ENCODE measurements at regions not wholly inside any gene's neighbourhood (a gene's known extent, or its start where the extent isn't known, plus 50 kb on each side); places are given as distances from the start of the nearest gene placed in this dataset.

DNA sequence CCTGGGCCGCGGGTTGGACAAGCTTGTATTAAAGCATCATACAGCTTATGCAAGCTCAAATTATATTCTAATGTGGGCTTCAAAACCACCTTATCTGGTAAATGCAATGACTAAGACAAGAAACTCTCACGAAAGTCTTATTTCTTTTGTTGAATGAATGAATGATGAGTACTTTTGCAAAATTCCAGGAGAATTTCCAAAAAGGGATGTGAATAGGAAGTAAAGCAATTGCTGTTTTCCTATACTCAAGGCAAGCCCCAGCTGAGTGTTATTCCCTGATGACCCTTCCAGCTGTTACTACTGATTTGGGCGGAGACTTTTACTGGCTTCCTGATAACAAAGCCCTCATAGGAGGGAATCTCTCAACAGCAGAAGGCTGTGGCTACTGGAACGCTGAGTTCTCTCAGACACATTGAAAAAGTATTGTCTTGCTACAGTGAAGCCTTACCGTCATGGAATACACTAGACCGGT lies 162.8 kb downstream of the SREK1 start:
- DNase-seq: no peak

DNA sequence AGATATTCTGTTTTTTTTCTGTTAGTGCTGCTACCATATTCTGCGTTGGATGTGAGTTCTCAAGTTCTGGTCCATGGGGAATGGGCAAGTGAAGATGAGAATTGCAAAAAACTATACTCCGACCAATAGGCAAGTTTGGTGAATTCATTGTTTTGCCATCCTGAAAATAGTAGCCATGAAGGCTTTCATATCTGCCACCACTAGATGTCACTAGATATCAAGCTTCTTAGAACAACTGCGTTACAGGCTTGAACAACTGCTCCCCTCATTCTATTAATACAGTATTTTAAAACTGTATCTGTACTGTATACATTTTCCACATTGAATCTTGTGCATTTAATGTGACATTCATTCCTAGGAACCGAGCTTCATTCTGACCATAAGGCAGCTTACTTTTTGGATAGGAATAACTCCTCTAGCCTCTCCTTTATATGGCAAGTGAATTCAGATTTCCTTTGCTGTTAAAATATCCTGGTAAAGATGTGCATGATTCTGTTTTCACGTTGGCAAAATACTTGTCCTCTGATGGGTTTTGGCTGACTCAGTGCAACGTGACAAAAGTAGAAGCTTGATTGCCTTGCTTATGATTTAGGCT lies 163.6 kb downstream of the SREK1 start:
- peak; percentile 56 for DNase-seq

DNA sequence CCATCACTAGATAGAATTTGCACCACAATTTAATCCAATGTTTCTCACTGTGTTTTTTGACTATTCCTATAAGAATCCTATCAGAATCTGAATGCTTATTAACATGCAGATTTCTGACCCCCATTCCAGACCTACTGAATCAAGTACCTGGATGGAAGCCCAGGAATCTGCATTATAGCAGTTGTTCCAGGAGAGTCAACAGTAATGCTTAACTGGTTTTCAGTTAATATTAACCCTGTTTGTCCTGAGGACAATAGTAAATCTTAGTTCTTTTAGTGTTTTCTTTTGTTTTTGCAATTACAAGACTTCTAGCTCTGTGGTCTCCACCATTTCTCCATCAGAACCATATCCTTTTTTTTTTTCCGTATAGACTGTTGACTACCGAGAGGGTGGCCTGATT lies 168.2 kb downstream of the SREK1 start:
- DNase-seq: no peak

DNA sequence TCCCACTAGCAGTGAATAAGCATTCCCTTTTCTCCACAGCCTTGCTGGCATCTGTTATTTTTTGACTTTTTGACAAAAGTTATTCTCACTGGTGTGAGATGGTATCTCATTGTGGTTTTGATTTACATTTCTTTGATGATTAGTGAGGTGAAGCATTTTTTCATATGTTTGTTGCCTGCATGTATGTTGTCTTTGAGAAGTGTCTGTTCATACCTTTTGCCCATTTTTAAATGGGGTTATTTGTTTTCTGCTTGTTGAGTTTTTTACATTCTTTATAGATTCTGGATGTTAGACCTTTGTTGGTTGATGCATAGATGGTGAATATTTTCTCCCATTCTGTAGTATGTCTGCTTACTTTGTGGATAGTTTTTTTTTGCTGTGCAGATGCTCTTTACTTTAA lies 171.7 kb downstream of the SREK1 start:
- no peak for DNase-seq

DNA sequence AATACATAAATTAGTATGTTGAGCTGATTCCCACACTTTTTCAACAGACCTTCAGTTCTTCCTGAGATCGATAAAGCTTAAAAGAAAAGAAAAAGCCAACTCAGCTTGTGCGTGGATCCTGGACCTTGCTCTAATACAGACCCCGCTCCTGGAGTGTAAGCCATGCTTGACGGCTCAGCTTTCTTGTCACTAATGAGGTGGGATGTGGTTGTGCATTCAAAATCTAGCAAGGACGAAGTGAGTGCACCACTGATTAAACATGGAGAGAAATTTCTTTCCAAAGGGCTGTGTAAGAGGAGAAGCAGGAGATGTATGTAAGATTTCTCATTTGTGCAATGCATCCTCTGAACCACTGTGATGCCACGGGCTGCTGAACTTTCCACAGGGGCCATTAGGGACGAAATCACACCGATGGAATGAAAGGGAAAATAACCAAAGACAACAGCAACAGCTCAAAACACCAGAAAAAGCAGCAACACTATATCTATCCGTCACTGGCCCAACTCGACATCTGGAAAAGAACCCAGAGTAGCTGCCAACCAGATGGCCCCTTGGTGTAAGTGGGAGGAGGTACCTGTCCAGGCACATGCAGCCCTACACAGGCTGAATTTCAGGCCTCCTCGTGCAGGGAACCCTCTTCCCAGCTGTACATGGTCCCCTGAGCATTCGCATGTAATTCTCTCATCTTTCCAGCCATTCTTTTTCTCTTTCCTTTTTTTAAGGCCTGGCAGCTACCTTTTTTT lies 178.9 kb downstream of the SREK1 start:
- no peak for DNase-seq

DNA sequence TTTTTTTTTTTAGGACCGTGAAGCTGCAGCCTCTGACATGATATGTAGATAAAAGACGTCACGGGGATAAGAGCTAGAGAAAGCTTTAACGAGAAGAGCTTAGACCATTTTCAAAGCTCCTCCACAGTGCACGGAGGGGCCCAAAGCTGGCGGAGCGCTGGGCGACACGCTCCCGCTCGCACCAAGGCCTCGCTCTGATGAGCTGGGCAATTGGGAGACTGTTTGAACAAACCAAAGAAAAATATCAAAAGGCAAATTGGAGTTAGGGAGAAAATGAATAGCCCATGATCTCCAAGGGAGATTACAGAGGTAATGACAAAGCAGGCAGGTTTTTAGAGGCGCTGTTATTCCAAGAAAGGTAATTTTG lies 179.4 kb downstream of the SREK1 start:
- DNase-seq: no peak

DNA sequence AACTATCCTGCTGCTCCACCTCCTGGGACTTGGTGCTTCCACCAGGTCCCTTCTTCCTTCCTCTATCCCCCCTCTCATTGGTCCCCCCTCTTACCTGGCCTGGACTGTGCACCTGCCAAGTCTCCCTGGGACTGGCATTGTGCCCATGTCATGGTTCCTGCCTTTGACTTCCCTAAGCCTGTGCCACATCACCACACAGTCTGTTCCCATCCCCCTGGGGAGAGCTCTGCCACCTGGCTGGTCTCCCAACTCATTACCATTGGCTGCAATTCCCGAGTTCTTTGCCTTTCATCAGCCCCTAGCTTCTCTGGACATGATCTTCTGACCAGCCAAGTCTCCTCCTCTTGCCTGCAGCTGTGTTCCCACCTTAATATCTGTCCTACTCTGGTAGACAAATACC lies 180.3 kb downstream of the SREK1 start:
- DNase-seq: no peak

DNA sequence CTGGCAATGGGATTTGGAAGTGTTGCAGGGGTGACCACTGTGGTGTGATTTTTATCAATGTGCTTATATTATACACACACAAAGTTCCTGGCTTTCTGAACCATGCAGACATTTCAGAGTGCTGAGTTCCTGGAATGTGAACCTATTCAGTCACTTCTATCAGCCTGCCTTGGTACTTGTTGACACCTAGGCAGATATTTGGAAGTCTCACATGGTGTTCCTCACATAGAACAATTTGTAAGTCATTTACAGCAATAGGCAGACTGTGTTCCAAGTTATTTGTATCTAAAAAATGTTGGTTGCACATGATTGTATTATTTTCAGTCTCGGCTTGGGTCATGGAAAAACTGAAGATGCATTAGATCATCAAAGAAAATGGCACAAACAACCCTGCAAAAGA lies 182.2 kb downstream of the SREK1 start:
- DNase-seq: no peak

DNA sequence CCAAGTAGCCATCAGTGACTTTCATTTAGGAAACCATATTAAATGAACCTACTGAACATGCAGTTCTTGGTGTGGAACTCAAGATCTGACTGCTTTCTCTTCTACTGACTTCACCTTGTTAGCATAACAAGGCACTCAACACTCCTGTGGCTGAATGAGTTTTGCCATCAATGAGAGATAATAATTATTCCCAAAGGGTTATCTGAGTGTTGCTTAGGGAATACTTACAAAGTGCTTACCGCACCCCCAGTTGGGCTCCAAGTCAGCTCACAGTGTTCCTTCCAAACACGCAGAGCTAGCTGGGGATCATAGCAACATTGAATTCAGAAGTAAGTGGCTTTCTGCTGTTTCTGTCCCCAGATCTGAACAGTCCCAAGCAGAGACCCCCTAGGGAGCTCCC lies 182.9 kb downstream of the SREK1 start:
- DNase-seq: no peak

DNA sequence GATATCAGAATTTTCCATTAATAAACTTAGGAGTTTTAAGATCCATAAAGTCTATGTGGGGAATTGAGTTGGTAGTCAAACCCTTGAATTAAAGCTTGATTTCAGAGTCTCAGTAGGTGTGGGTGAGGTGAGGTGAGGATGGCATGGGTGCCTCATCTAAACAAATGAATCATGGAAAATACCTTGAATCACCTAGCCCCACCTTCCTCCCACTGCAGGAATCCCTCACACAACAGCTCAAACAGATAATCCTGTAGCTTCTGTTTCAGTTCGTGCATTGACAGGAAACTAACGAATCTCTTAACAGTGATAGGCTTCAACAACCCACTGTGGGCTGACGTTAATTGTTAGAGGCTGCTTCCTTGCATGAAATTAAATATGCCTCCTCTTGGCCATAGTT lies 185.0 kb downstream of the SREK1 start:
- DNase-seq: no peak

DNA sequence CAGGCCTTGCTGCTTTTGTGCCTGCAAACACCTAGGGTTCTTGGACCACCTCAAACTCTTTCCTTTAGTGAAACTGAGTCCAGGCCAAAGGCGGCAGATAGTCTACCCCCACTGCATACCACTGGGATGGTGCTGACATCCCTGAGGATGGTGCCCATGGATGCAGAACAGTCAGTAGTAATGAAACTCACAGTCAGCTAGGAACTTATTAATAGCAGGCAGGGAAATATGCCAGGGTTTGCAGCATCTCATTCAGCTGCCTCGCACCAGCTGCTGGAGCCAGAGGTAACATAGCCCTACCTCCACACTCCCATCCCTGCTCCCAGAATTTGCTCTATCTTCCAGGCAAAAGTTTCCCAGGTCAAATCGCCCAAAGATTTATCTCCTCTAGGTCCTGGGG lies 189.1 kb downstream of the SREK1 start:
- DNase-seq: no peak

DNA sequence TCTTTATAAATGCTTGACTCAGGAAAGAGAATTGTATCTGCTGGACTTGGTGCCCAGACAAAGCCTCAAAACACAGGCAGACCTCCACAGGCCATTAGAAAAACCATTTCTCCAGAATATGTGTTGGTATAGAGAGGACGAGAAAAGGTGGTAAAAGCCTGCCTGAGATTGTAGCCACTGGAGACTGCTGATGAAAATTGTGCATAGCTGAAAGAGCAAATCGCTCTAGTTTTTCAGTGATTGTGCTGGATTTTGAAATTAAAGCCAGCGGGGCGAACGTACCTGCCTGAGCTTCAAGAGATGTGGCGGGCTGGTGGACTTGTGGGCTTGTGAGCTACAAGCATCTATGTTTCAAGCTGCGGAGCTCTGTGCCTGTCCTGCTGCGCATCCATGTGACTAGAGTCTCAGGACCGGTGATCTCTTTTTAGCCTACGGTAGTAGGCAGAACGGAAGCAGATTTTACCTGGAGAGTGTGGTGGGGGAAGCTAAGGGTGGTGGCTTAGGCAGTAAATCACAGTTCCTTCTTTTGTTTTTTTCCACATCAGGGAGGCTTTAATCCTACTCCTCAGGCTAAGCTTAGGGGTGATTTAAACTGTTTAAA lies 193.6 kb downstream of the SREK1 start:
- DNase-seq: no peak

DNA sequence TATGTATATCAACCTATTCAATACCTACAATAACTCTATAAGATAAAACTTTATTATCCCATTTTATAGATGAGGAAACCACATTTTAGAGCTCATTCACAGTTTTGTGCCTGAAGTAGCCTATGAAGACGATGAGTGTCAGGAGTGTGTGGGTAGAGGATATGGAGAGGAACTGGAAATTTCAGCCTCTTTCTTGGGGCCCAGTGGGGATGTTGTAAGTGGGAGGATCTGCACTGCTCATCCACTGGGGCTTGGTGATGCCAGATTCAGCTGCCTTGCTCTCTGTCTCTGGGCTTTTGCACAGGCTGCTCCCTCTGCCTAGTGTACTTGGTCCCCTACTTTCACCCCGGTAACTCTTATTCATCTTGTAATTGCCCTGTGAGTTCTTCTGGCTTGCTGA lies 194.7 kb downstream of the SREK1 start:
- no peak for DNase-seq

DNA sequence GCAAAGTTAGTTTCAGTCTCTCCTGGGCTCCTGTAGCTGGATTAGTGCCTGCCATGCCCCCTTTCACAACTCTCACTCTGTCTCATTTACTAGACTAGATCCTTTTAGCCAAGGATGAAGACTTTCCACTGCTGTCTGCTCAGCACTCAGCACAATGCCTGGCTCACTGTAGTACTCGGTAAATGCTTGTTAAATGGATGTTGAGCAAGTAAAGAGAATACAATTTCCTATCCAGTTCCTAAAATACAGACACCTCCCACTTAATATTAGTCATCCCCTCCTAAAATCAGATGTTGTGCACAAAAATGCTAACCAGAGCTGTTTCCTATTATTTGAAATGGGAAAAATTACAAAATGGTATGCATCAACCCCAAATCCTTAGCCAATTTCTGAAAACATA lies 195.8 kb downstream of the SREK1 start:
- DNase-seq: no peak

DNA sequence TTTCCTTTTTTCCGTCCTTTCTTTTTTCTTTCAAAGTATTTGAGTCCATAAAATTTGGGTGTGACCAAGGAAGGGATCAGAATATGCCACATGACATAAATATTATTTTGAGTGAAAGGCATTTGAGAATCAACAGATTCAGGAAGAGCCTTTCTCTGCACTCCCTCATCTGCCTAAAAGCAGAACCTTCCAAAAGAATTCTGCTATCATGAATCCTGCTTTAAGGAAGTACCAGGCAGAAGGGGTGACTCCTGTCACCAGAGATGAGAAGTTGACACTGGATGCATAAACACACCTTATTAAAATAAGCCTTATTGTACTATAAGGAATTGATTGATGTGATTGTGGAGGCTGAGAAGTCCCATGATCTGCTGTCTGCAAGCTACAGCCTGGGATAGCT lies 196.7 kb downstream of the SREK1 start:
- DNase-seq: no peak

DNA sequence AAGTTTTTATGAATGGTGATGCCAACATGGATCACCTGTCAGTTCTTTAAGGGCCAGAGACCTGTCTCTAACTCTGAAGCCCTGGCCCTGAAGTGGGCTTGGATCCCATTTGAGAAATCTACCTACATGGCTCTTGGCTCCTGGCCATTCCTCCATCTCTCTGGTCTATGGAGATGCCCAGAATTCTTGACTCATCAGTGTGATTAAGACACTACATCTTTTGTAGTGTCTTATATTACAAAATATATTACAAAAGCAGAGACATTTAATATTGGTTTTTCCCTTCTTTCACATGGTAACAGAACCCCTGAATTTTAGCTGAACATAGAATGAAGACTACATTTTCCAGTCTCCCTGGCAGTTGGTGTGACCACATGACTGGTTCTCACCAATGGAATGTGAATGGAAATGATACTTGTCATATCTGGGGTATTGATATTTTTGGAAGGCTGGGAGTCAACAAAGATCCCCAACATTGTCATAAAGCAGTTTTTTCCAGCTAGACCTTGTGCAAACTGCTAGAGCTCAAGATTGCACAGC lies 198.3 kb downstream of the SREK1 start:
- no peak for DNase-seq

DNA sequence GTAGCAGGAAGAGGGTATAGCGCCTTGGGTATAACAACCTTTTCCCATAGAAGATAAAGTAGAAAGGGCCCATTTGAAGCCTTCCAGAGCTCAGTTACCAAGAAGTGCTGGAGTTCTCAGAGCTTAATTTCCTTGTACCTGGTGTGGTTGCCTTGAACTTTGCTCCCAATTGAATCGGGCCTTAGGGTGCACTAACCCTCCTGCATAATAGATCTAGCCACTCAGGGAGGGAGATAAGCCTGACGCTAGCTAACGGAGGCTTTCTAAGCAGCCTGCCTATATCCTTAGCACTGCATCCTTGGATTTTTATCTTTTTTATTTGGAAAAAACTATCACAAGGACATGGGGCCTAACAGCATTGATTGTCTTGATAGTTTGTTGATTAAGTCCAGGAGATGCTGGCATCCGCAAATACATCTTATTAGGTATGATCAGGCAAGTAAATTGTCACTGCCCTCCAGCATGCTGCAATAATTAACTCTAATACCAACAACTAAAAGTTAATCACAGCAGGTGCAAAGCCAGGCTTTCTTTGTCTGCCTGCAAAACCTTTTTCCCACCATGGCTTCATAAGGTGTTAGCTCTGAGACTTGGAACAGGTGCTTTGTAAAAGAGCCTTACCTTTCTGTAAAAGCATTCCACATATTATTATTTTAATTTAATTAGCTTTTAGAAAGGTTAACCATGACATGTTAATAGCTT lies 199.4 kb downstream of the SREK1 start:
- DNase-seq: no peak

DNA sequence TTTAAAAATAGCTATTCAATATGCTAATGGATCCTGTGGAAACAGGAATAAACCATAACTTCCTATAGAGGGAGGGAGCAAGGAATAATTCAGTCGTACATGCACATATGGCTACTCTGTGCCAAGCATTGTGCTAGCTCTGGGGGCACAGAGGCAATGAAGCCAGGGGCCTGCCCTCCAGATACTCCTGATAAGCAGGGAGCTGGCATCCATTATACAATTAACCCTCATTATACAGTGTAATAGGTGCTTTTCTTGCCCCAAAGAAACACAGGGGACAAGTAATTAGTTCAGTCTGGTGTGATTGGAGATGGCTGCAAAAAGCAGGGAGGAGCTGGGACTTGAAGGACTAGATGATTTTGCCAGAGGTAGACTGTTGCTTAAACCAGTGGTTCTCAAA lies 200.4 kb downstream of the SREK1 start:
- DNase-seq: no peak

DNA sequence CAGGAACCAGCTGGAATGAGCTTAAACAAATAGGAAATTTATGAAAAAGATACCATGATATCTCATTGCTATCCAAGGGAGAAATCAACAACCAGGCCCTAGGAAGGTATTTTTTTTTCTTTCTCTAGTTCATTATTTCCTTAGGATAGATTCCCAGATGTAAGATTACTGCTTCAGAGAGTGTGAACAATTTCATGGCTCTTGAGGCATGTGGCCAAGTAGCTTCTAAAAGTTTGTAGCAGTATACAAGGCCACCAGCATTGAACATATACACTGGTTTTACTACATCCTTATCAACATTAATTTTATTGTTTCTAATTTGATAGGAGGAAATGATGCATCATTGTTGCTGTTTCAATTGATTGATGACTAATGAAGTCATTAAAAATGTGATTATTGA lies 201.2 kb downstream of the SREK1 start:
- no peak for DNase-seq

DNA sequence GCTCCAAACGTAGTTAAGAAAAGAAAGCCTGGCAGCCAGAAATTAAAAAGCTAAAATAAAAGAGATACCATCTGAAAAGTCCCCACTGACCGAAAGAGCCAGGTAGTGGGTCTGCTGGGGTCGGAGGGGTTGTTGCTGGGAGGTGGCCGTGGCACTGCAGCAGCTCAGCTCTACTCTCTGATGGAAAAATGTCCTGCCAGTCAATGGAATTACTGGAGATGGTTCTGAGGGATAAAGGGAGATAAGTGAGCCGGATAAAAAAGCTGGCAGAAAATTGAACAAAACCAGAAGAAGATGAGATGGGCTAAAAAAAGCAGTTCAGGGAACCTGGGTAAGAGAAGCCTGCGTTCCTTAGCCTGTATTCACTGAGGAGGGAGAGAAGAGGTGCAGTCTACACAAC lies 202.8 kb downstream of the SREK1 start:
- DNase-seq: no peak

DNA sequence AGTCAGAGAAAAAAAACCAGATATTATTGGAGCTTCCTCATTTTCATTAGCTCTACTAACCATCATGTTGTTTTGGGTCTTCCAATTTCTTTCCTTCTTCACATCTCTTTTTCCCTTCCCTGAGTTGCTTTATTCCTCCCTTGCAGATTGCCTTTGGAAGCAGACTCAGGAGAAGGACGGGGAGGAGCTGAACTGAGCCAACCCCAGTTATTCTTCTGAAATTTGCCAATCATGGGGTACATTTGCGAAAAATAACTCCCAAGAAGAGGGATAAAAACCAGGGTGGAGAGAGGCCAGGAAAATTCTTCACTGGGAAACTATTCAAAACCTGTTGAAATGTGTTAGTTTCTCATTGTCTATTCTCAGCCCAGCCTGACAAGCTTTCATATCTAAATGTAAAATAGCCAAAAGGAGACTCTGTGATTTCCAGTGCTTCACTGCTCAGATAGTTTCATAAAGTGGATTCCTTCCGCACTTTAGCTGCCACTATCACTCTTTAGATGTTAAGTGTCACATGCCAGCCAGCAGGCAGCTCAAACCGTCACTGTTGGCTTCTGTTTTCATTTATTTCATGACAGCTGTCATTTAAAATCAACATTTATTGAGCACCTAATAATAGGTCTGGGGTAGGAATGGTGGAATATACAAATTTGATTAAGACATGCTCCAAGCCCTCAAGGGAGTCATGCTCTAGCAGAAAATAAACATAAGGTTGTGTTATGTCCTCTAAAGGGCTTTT lies 204.5 kb downstream of the SREK1 start:
- no peak for DNase-seq

DNA sequence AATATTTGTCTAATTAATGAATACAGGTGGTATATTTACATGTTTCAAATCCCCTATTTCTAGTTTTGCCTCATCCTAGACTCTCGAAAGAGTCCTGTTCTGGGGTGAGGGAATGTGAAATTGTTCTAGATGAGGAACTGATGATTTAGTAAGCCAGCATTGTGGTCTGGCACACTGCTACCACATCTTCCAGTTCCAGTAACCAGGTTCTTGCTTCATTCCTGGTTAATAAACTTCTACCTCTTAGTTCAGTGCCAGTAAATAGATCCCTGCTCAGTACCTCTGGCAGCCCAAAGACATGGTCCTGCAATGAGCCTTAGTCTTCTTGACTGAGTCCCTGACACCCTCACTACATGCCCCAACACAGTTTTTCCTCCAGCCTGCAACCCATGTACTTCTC lies 207.7 kb downstream of the SREK1 start:
- DNase-seq: no peak

DNA sequence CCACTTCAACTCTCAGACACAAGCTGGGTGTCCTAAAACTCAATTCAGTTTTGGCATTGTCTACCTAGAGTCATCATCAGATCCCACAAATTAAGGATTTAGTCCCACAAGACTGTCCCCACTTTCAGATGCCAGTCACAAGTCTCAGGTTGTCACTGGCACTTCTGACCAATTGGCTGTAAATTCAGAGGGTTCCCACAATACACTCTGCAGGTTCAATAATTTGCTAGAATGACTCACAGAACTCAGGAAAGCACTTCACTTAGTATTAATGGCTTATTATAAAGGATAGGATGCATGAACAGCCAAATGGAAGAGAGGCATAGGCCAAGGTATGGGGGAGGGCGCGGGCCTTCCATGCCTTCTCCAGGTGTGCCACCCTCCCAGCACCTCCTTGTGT lies 209.1 kb downstream of the SREK1 start:
- DNase-seq: no peak
